ENCODE measurements at regions not wholly inside any gene's neighbourhood (a gene's known extent, or its start where the extent isn't known, plus 50 kb on each side); places are given as distances from the start of the nearest gene placed in this dataset.
A peak's percentile ranks its signal among the peaks of the same experiment; 100 is the strongest.
"Not testable (repeated sequence)": the region's sequence is repeated elsewhere in the genome, so short reads cannot be mapped to it uniquely, and the experiment has no call there.

DNA sequence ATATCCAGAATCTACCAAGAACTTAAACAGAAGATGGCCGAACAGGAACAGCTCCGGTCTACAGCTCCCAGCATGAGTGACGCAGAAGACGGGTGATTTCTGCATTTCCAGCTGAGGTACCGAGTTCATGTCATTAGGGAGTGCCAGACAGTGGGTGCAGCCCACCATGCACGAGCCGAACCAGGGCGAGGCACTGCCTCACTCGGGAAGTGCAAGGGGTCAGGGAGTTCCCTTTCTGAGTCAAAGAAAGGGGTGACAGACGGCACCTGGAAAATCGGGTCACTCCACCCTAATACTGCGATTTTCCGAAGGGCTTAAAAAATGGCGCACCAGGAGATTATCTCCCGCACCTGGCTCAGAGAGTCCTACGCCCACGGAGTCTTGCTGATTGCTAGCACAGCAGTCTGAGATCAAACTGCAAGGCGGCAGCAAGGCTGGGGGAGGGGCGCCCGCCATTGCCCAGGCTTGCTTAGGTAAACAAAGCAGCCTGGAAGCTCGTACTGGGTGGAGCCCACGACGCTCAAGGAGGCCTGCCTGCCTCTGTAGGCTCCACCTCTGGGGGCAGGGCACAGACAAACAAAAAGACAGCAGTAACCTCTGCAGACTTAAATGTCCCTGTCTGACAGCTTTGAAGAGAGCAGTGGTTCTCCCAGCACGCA, 267.4 kb downstream of the HINT1 start:
- peak; percentile 19 to 55 for DNase-seq (ENCODE audit: low read depth in 1 of 2, low spot score in 2 of 2)
- TF ChIP-seq YY1 (IDR thresholded peaks at IDR 0.05; ENCODE audit: low read depth, low read length): 0 out of 2 replicates have a peak, but pooled peaks have one; percentile 64
- 0 out of 2 replicates have a peak, but pooled peaks have one; percentile 21 for TF ChIP-seq TAF1 (IDR thresholded peaks at IDR 0.05; ENCODE audit: low read depth, low read length)
- peak; percentile 18; the same call in 1 of the 2 replicates for TF ChIP-seq EGR1 (IDR thresholded peaks at IDR 0.05; ENCODE audit: borderline replicate concordance, low read depth, low read length)
- not testable (repeated sequence) for H4K5ac ChIP-seq (ENCODE audit: insufficient read length, low read depth, low read length); H3K4ac ChIP-seq (replicated peaks; ENCODE audit: insufficient read length, low read depth, low read length); H3K23ac ChIP-seq (ENCODE audit: insufficient read length); FAIRE-seq; H3K14ac ChIP-seq (ENCODE audit: insufficient read length); H3K23me2 ChIP-seq (ENCODE audit: low read depth, low read length); H2AFZ ChIP-seq (ENCODE audit: low read length); H3K9me3 ChIP-seq (ENCODE audit: insufficient read depth in 2 of 2, low read depth in 1 of 2, low read length in 1 of 2); H2AK5ac ChIP-seq (ENCODE audit: low read depth, low read length); H2BK120ac ChIP-seq (replicated peaks; ENCODE audit: low read depth, low read length); H3K4me1 ChIP-seq (replicated peaks in 1 of 4; ENCODE audit: control insufficient read depth in 3 of 4, insufficient read depth in 4 of 4, low read length in 3 of 4); H4K91ac ChIP-seq (replicated peaks; ENCODE audit: insufficient read length, low read length); H3K36me3 ChIP-seq (ENCODE audit: control insufficient read depth in 2 of 4, insufficient read depth in 4 of 4, low read length in 3 of 4); H3K79me1 ChIP-seq (ENCODE audit: low read depth, low read length); H4K20me1 ChIP-seq (replicated peaks in 1 of 2; ENCODE audit: control insufficient read depth in 1 of 2, insufficient read depth in 2 of 2, low read length in 2 of 2); H3K56ac ChIP-seq (replicated peaks; ENCODE audit: insufficient read length, low read depth, low read length); H3K79me2 ChIP-seq (ENCODE audit: control insufficient read depth in 1 of 2, insufficient read depth in 2 of 2, low read length in 2 of 2); H2BK15ac ChIP-seq (ENCODE audit: low read length); H3K18ac ChIP-seq (ENCODE audit: extremely low read depth, low read length); H3K27me3 ChIP-seq (replicated peaks in 1 of 4; ENCODE audit: control insufficient read depth in 3 of 4, extremely low read depth in 1 of 4, insufficient read depth in 3 of 4, low read length in 3 of 4); H2BK20ac ChIP-seq (ENCODE audit: low read length); H2BK12ac ChIP-seq (ENCODE audit: low read depth, low read length)
- peak overlapping the region; percentile 45; the same call in 1 of the 2 replicates for H3K27ac ChIP-seq (ENCODE audit: low read depth, low read length)
- H2BK5ac ChIP-seq (ENCODE audit: low read depth, low read length): peak overlapping the region; percentile 77
- H4K8ac ChIP-seq (ENCODE audit: extremely low read depth, insufficient read depth, low read length): peak overlapping the region; percentile 80; the same call in 1 of the 2 replicates
- H3K9ac ChIP-seq (replicated peaks in 1 of 4; ENCODE audit: extremely low read depth in 1 of 4, low read depth in 3 of 4, low read length in 3 of 4): peak overlapping the region in 1 of 4 experiments; percentile 70; a peak in 2 of 7 replicates
- POLR2A ChIA-PET (ENCODE audit: partially characterized antibody): interaction anchor here (0.9 to 1.3 kb wide), 2 partner anchors 12 to 27 kb away, joined by 3 to 5 read pairs; no protein-coding TSS in a partner anchor
- peak overlapping the region; percentile 42 to 51 for H3K4me2 ChIP-seq (ENCODE audit: insufficient read depth in 1 of 2, low read depth in 2 of 2, low read length in 2 of 2)
- 56% methylated on average over 22 of the region's 24 CpGs; no CpG with 5 or more reads in 1 of the 2 experiments for WGBS, 2 experiments (ENCODE audit: extremely low coverage in 1 of 2, insufficient coverage in 1 of 2, insufficient read length in 1 of 2, insufficient replicate concordance in 2 of 2, low coverage in 1 of 2, low lambda C conversion rate in 2 of 2, missing lambda C conversion rate in 1 of 2)
- CTCF ChIA-PET (ENCODE audit: partially characterized antibody): interaction anchor here (1.0 kb wide), 1 partner anchor 26 kb away, joined by 3 read pairs; no protein-coding TSS in a partner anchor
- peak overlapping the region; percentile 26 to 43 (median 34); a peak in 6 of 8 replicates for H3K4me3 ChIP-seq (ENCODE audit: extremely low read depth in 1 of 4, insufficient read depth in 2 of 4, low read depth in 3 of 4, low read length in 4 of 4)

Data from H1 (cell line).